Coronary artery (tissue), 2 donors: ENCODE measurements at regions not wholly inside any gene's neighbourhood (a gene's known extent, or its start where the extent isn't known, plus 50 kb on each side); places are given as distances from the start of the nearest gene placed in this dataset.

ENCODE experiments used
- DNase-seq: peaks from one replicate; pipeline ENCODE4 v3.0.0-alpha.2; 2017; ENCODE audit warnings: low spot score
- H3K27ac ChIP-seq, 2 donors: fragments of 200-600 bp; sonication (generic); one replicate each; pipeline ENCODE4 v1.5.1; 2016 to 2019
- H3K4me3 ChIP-seq: fragments of 200-600 bp; sonication (generic); 2 replicates; pipeline ENCODE4 v1.5.1; 2016; ENCODE audit warnings: mild to moderate bottlenecking, moderate library complexity
- TF ChIP-seq, protein P1 (sequence below): fragments of 200-600 bp; sonication (generic); IDR thresholded peaks from one replicate; pipeline ENCODE4 v1.5.1; 2019; ENCODE audit warnings: antibody characterized with exemption

DNA sequence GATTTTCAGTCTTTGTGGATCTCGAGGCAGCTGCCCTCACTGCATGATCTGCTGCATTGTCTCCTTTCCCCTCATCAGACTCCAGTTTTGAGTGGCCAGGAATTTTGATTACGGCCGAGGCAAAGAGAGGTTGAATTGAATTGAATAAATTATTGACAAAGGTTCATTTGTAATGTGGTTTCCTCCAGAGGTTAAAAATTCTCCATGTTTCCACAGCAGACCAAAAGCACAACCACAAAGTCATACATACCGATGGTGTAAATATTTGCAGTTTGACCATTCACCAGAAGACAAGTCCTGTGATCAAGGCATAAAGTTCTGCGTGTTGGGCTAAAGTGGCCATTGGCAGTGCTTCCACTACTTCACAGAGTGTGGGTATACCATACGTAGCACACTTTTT lies 343.8 kb upstream of the MYT1L start:
- H3K4me3 ChIP-seq = no peak overlapping the region
- H3K27ac ChIP-seq = no peak overlapping the region
- TF ChIP-seq, protein P1, sequence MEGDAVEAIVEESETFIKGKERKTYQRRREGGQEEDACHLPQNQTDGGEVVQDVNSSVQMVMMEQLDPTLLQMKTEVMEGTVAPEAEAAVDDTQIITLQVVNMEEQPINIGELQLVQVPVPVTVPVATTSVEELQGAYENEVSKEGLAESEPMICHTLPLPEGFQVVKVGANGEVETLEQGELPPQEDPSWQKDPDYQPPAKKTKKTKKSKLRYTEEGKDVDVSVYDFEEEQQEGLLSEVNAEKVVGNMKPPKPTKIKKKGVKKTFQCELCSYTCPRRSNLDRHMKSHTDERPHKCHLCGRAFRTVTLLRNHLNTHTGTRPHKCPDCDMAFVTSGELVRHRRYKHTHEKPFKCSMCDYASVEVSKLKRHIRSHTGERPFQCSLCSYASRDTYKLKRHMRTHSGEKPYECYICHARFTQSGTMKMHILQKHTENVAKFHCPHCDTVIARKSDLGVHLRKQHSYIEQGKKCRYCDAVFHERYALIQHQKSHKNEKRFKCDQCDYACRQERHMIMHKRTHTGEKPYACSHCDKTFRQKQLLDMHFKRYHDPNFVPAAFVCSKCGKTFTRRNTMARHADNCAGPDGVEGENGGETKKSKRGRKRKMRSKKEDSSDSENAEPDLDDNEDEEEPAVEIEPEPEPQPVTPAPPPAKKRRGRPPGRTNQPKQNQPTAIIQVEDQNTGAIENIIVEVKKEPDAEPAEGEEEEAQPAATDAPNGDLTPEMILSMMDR = no peak
- DNase-seq = no peak

DNA sequence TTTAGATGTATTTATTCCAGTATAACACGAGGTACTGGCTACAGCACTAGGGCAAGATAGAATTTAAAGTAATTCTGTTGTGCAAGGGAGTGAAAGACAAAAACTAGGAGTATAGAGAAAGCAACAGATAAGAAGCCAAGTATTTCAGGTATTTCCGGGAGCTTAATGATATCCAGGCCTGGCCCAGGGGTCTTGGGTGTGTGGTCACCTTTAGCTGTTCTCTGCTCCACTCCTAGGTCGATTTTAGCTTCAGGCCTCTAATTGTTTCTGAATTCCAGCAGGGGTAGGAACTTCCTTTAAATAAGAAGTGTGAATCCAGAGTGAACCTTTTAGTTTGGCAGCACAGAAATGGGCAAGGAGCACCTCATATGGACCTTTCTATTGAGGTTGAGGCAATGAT lies 342.3 kb upstream of the MYT1L start:
- TF ChIP-seq, protein P1 = no peak
- no peak for DNase-seq
- no peak overlapping the region for H3K4me3 ChIP-seq
- H3K27ac ChIP-seq = no peak overlapping the region

DNA sequence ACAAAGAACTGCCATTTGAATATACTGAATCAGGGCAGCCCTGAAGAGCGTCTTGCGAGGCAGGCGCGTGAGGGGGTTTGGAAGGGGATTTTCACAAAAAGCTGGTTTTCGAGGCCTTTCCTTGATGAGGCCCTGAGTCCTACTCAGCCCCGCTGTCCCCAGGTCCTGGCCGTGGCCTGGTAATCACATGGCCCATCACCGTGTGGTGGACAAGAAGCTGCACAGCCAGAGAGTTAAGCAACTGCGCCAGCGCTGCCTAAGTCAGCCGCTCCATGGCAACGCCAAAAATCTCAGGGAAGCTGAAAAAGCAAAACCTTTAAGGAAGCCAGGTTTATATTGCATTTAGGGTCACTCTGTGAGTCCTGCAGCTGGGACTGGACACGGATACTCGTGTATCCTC lies 341.2 kb upstream of the MYT1L start:
- no peak for DNase-seq
- H3K27ac ChIP-seq = no peak overlapping the region
- H3K4me3 ChIP-seq = no peak overlapping the region
- TF ChIP-seq, protein P1 = no peak

DNA sequence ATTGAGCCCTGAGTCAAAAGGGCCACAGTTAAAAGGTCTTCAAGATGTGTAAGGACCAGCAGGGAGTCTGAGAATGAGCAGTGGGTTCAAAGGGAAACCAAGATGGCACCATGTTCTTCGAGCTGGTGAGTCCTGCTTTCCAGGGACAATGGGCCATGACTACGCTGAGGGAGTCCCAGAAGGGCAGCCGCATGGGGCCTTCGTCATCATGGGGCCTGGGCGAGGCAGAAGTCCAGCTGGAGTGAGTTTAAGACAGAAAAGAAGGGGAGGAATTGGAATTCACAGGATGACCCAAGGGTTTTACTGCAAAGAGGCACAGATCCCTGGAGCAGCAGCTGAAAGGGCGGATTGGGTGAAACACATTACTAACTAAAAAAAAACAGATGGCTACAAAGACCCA lies 340.8 kb upstream of the MYT1L start:
- no peak overlapping the region for H3K4me3 ChIP-seq
- no peak overlapping the region for H3K27ac ChIP-seq
- no peak for DNase-seq
- TF ChIP-seq, protein P1 = no peak

DNA sequence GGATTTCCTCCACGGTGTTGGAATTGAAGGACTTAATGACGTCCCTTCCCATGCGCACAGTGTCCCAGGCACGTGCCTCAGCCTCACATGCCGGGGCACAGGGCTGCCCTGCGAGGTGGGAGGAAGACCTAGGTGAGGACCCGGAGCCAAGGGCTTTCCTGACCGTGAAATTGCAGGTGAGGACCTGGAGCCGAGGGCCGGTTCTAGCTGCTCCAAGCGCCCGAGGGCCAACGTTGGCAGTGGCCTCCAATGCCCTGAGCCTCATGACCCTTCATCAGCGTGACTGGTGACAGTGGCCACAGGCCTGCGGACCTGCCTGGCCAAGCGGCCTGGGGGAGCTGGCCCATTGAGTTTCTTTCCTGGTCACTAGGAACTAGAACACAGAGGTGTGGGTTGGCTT lies 338.2 kb upstream of the MYT1L start:
- no peak for DNase-seq
- TF ChIP-seq, protein P1 = no peak
- Histone ChIP-seq H3K27ac (no peak overlapping the region), H3K4me3 (no peak overlapping the region)

DNA sequence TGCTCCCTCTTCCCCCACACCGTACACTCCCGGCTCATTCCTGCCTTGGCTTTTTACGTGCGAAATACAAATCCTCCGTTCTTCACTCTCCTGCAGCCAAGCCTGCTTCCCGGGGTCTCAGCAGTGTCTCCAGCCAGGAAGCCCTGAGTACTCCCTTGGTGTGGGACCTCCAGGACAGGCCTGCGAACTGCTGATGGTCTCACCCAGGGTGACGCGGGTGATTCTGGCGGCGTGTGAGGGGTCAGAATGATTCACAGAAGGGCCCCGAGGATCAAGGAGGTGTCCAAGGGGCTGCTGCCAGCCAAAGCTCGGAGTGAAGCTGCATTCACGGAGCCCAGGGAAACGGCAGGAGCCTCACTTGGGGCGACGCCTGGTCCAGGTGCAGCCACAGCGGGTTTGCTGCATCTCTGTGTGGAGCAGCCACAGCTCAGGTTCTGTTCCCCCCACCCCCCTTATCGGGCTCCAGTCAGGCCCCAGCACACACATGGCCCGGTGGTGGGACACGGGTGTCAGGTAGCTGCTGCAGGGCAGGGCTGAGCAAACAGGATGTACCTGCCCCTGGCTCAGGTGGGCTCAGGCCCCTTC lies 337.7 kb upstream of the MYT1L start:
- DNase-seq = no peak
- Histone ChIP-seq H3K27ac (no peak overlapping the region), H3K4me3 (no peak overlapping the region)
- TF ChIP-seq, protein P1 = no peak

DNA sequence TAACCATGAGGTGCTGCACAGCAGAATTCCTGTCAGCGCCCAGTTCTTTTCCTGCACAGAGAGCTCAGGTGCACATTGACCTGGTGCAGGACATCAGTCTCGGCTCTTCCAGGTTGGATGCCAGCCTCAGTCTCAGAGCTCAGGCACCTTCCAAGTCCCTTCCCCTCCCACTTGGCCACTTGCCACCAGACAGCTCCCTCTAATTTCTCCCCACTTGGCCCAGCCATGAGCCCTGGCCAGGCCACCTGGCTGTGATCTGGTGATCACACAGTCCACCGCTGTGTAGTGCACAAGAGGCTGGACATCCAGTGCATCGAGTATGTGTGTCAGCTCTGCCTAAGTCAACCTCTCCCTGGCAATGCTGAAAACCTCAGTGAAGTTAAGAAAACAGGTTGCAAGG lies 336.6 kb upstream of the MYT1L start:
- no peak overlapping the region for H3K27ac ChIP-seq
- TF ChIP-seq, protein P1 = no peak
- no peak overlapping the region for H3K4me3 ChIP-seq
- DNase-seq = no peak
